ENCODE measurements at regions not wholly inside any gene's neighbourhood (a gene's known extent, or its start where the extent isn't known, plus 50 kb on each side); places are given as distances from the start of the nearest gene placed in this dataset.
"Not testable (repeated sequence)": the region's sequence is repeated elsewhere in the genome, so short reads cannot be mapped to it uniquely, and the experiment has no call there.

DNA sequence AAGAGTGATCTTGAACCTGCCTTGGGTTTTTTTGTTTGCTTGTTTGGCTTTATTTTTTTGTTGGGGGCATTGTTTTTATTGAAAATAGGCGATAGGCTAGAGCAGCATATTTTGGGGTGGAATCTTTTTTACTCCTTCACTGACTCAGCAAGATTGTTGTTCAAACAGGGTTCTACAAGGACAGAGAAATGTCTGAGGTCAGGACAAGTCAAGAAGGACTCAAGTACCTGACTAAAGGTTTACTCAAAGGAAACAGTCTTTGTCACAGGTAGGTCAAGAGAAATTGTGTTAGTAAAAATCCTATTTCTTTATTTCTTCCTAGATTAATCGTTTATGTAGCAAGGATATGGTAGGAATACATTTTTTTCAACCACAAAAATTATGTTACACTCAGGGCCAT, 1564.0 kb upstream of the CDH9 start:
- H3K4me3 ChIP-seq (ENCODE audit: low read depth, low read length) = no peak overlapping the region
- TF ChIP-seq, protein P1, sequence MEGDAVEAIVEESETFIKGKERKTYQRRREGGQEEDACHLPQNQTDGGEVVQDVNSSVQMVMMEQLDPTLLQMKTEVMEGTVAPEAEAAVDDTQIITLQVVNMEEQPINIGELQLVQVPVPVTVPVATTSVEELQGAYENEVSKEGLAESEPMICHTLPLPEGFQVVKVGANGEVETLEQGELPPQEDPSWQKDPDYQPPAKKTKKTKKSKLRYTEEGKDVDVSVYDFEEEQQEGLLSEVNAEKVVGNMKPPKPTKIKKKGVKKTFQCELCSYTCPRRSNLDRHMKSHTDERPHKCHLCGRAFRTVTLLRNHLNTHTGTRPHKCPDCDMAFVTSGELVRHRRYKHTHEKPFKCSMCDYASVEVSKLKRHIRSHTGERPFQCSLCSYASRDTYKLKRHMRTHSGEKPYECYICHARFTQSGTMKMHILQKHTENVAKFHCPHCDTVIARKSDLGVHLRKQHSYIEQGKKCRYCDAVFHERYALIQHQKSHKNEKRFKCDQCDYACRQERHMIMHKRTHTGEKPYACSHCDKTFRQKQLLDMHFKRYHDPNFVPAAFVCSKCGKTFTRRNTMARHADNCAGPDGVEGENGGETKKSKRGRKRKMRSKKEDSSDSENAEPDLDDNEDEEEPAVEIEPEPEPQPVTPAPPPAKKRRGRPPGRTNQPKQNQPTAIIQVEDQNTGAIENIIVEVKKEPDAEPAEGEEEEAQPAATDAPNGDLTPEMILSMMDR (IDR thresholded peaks at IDR 0.05; ENCODE audit: low read depth, low read length) = no peak

DNA sequence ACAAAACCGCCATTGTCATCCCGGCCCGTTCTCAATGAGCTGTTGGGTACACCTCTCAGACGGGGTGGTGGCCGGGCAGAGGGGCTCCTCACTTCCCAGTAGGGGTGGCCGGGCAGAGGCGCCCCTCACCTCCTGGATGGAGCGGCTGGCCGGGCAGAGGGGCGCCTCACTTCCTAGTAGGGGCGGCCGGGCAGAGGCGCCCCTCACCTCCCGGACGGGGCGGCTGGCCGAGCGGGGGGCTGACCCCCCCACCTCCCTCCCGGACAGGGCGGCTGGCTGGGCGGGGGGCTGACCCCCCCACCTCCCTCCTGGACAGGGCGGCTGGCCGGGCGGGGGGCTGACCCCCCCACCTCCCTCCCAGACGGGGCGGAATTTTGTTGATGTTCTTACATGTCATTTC, 1558.3 kb upstream of the CDH9 start:
- H3K4me3 ChIP-seq (ENCODE audit: low read depth, low read length) = not testable (repeated sequence)

DNA sequence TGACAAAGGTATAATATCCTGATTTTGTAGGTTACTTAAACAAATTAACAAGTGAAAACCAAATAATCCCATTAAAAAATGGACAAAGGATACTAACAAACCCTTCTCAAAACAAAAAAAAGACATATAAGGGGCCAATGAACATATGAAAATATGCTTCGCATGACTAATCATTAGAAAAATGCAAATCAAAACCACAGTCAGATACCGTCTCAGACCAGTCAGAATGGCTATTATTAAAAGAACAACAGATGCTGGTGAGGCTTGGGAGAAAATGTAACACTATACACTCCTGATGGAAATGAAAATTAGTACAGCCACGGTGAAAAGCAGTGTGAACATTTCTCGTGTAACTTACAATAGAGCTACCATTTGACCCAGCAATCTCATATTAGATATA, 1542.2 kb upstream of the CDH9 start:
- TF ChIP-seq, protein P1 (IDR thresholded peaks at IDR 0.05; ENCODE audit: low read depth, low read length) = no peak
- no peak overlapping the region for H3K4me3 ChIP-seq (ENCODE audit: low read depth, low read length)

DNA sequence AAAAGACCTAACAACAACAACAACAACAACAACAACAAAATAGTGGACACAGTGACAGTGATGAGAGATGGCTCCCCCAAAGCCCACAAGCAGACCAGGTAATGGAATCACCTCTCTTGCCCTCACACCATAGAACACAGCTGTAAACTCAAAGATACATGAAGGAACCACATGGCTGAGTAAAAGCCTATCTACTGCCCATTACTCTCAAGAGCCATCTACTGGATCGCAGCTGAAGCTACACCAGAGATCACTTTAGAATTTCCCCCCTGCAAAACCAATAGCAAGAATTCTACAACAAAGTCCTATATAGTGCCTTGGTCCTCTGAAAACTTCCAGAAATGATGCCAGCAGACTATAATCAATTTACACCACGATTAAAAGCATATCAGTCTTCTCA, 1537.6 kb upstream of the CDH9 start:
- H3K4me3 ChIP-seq (ENCODE audit: low read depth, low read length) = no peak overlapping the region
- TF ChIP-seq, protein P1 (IDR thresholded peaks at IDR 0.05; ENCODE audit: low read depth, low read length) = no peak

DNA sequence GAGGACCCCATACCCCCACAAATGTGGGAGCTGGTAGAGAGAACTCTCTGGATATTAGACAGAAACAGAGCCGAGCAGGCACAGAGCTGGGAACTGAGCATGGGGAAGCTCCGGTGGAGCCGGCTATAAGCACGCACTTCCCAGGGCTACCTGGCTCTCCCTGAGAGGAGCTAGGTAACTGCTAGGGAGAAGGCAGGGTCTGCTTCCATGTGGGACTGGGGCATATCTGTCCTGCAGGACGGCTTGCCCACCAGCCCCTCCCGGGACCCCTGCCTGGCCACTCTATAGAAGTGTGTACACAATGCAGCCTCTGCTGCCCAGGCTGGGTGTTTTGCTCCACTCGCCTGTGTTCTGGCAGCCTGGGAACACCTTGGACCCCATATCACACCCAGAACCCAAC, 1537.0 kb upstream of the CDH9 start:
- no peak overlapping the region for H3K4me3 ChIP-seq (ENCODE audit: low read depth, low read length)

DNA sequence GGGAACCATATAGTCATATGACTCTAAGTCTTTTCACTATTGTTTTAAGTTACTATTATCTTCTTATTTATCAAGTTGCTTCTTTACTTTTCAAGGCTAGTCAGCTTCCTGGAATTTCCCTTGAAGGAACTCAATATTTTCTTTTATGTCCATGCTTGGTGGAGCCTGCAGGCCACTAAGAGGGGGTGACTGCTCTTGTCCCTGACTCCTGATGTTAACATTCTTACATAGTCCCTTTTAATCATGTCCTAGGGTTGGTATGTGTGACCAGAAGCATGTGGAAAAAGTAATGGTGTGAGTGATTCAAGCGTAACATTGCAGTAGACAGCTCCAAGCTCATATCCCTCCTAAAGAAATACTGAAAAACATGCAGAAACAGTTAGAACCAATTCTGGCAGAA, 1536.2 kb upstream of the CDH9 start:
- TF ChIP-seq, protein P1 (IDR thresholded peaks at IDR 0.05; ENCODE audit: low read depth, low read length) = no peak
- no peak overlapping the region for H3K4me3 ChIP-seq (ENCODE audit: low read depth, low read length)

More for the DNA sequence above, 1537.0 kb upstream of the CDH9 start:
- TF ChIP-seq, protein P1 (IDR thresholded peaks at IDR 0.05; ENCODE audit: low read depth, low read length) = no peak

DNA sequence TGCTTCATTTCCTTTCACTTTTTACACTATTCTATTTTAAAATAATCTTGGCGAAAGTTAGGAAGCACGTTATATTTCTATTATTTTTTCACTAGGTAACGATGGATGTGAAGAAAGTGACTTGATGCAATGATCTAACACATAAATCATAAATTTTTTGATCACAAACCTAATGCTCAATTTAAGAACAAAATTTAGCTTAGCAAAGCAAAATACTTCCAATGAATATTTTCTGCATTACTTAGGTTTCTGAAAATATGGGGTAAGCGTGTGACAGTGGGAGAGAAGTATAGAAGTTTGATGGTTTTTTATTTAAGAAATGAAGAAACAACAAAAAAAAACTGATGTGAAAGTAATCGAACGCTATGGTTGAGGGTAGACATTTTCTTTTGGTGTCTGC, 1528.7 kb upstream of the CDH9 start:
- TF ChIP-seq, protein P1 (IDR thresholded peaks at IDR 0.05; ENCODE audit: low read depth, low read length) = no peak

DNA sequence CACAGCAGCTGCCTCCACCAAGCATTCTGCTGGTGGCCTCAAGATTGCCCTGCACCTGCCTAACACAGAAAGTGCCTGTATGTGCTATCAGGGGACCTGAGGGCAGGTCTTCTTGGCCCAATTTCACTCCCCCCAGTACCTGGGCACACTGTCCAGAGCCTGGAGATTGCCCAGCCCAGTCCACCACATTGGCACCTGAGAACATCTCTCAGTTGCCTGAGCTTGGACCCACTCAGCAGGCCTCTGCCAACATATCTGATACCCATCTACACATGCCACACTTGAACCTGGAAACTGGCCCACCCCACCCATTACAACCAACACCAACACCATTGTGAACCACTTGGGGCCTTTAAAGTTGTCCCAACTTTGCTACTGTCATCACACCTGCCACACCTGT, 1523.1 kb upstream of the CDH9 start:
- TF ChIP-seq, protein P1 (IDR thresholded peaks at IDR 0.05; ENCODE audit: low read depth, low read length) = no peak

More for the DNA sequence above, 1528.7 kb upstream of the CDH9 start:
- H3K4me3 ChIP-seq (ENCODE audit: low read depth, low read length) = no peak overlapping the region

More for the DNA sequence above, 1523.1 kb upstream of the CDH9 start:
- H3K4me3 ChIP-seq (ENCODE audit: low read depth, low read length) = no peak overlapping the region

Measured in WI38 (cell line).